Glutamatergic neuron (in vitro differentiated cells): ENCODE measurements at regions not wholly inside any gene's neighbourhood (a gene's known extent, or its start where the extent isn't known, plus 50 kb on each side); places are given as distances from the start of the nearest gene placed in this dataset.

Experiments
- DNase-seq: peaks from one replicate; pipeline ENCODE4 v3.0.0; 2022
- H3K27ac Mint-ChIP-seq: one replicate; pipeline ENCODE4 v1.8.0; 2020; ENCODE audit warnings: mild to moderate bottlenecking, mixed read lengths, inconsistent platforms; ENCODE audit not compliant: unreplicated experiment
- H3K27me3 Mint-ChIP-seq: one replicate; pipeline ENCODE4 v1.8.0; 2020; ENCODE audit warnings: mild to moderate bottlenecking, moderate library complexity, mixed read lengths, inconsistent platforms; ENCODE audit not compliant: unreplicated experiment
- H3K36me3 Mint-ChIP-seq: one replicate; pipeline ENCODE4 v1.8.0; 2020; ENCODE audit warnings: mild to moderate bottlenecking, mixed read lengths, inconsistent platforms; ENCODE audit not compliant: unreplicated experiment
- H3K4me1 Mint-ChIP-seq: one replicate; pipeline ENCODE4 v1.8.0; 2020; ENCODE audit warnings: mild to moderate bottlenecking, low read depth, mixed read lengths, inconsistent platforms; ENCODE audit not compliant: unreplicated experiment
- H3K4me3 Mint-ChIP-seq: one replicate; pipeline ENCODE4 v1.8.0; 2020; ENCODE audit warnings: mild to moderate bottlenecking, mixed read lengths, inconsistent platforms; ENCODE audit not compliant: unreplicated experiment
- H3K9me3 Mint-ChIP-seq: one replicate; pipeline ENCODE4 v1.8.0; 2020; ENCODE audit warnings: mild to moderate bottlenecking, moderate library complexity, mixed read lengths, inconsistent platforms; ENCODE audit not compliant: unreplicated experiment
- CTCF ChIP-seq: fragments of 200-600 bp; sonication (generic); IDR thresholded peaks from one replicate; pipeline ENCODE4 v1.5.0; 2021; ENCODE audit not compliant: partially characterized antibody, unreplicated experiment

DNA sequence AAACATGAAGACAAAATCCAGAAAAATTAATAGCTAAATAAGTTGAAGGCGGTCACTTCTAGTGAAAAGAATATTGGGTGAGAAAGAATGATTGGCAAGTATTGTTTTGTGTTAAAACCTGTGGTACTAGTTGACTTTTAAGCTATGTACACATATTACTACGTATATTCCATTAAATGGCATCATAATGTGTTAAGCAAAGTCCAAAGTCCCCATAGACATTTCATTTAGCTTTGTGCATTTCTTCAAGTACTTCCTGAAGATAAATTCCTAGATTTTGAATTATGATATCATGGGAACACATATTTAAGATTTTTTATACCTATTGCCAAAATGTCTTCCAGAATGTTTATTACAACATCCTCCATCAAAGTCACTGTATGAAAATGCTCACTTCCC is 272.7 kb upstream of the IRAK1BP1 start:
- Mint-ChIP-seq H3K27ac (no peak overlapping the region), H3K27me3 (no peaks in the 10 kb centered on the region), H3K4me1 (no peaks in the 10 kb centered on the region), H3K4me3 (no peak overlapping the region), H3K36me3 (no peaks in the 10 kb centered on the region), H3K9me3 (no peaks in the 10 kb centered on the region)
- TF ChIP-seq CTCF: no peak
- DNase-seq: no peak

DNA sequence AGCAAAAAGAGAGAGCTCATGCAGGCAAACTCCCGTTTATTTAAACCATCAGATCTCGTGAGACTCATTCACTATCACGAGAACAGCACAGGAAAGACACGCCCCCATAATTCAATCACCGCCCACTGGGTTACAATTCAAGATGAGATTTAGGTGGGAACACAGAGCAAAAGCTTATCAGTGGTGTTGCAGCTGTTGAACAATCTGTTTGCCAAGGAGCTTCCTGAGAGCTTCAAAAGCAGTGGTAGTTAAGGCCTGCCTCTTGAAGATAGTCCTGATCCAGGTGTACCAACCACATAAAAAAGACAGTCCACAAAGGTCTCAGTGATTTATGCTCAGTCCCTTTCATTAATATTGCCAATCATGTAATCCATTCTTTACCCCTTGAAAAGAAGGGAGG is 269.4 kb upstream of the IRAK1BP1 start:
- TF ChIP-seq CTCF: no peak
- no peaks in the 10 kb centered on the region for H3K27me3 Mint-ChIP-seq
- no peaks in the 10 kb centered on the region for H3K4me1 Mint-ChIP-seq
- no peak overlapping the region for H3K4me3 Mint-ChIP-seq
- no peaks in the 10 kb centered on the region for H3K36me3 Mint-ChIP-seq
- no peak overlapping the region for H3K27ac Mint-ChIP-seq
- DNase-seq: no peak
- no peaks in the 10 kb centered on the region for H3K9me3 Mint-ChIP-seq

DNA sequence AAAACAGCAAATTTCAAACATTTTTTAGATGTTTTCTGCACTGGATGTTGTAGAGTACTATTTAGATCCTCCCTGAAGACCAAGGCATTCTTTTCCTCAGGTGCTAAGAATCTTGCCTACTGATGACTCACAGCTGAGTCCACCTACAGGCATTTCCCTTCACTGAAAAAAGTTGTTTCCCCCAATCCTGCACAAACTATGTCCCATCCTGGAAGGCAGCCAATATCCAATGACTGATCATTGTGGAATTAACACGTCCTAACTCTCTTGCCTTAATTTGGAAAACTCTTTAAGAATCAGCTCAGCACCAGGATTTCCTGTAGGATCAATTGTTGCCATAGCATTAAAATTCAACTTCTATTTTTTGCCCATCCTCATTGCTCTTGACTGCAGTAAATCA is 268.4 kb upstream of the IRAK1BP1 start:
- H3K36me3 Mint-ChIP-seq: no peaks in the 10 kb centered on the region
- H3K4me1 Mint-ChIP-seq: no peaks in the 10 kb centered on the region
- H3K4me3 Mint-ChIP-seq: no peak overlapping the region
- no peaks in the 10 kb centered on the region for H3K27me3 Mint-ChIP-seq
- TF ChIP-seq CTCF: no peak
- no peaks in the 10 kb centered on the region for H3K9me3 Mint-ChIP-seq
- H3K27ac Mint-ChIP-seq: no peak overlapping the region
- no peak for DNase-seq

DNA sequence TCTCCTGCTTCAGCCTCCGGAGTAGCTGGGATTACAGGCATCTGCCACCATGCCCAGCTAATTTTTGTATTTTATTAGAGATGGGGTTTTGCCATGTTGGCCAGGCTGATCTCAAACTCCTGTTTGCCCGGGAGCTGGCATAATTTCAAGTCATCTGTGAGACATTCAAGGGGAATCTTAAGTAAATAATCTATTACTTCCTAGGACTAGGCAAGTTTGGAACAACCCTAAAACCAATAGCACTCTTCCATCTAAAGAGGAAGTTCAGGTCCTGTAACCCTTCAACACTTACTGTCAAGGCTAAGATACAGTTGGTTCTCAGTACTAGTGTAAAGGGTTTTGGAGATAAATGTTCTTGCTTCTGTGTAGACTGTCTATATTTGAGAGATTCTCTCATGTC is 267.8 kb upstream of the IRAK1BP1 start:
- Mint-ChIP-seq H3K36me3 (no peaks in the 10 kb centered on the region), H3K4me1 (no peaks in the 10 kb centered on the region), H3K27ac (no peak overlapping the region), H3K27me3 (no peaks in the 10 kb centered on the region), H3K9me3 (no peaks in the 10 kb centered on the region), H3K4me3 (no peak overlapping the region)
- DNase-seq: no peak
- no peak for TF ChIP-seq CTCF

GRCh38 chr6:78605909-78606446 is 261.4 kb upstream of the IRAK1BP1 start:
- no peak for TF ChIP-seq CTCF
- no peak overlapping the region for H3K4me3 Mint-ChIP-seq
- H3K9me3 Mint-ChIP-seq: no peaks in the 10 kb centered on the region
- peaks cover 7% of the 10 kb centered on the region for H3K4me1 Mint-ChIP-seq
- no peaks in the 10 kb centered on the region for H3K27me3 Mint-ChIP-seq
- no peaks in the 10 kb centered on the region for H3K36me3 Mint-ChIP-seq
- DNase-seq: no peak
- H3K27ac Mint-ChIP-seq: no peak overlapping the region
